Right lobe of liver (tissue), 4 donors: ENCODE measurements at regions not wholly inside any gene's neighbourhood (a gene's known extent, or its start where the extent isn't known, plus 50 kb on each side); places are given as distances from the start of the nearest gene placed in this dataset.

Experiments
- CTCF ChIP-seq, 4 donors: fragments of 200-600 bp in 3 of 4; fragments of 450-650 bp in 1 of 4; IDR thresholded peaks; one replicate each; pipeline versions ENCODE4 v1.5.1 to v1.8.0; 2016 to 2022; ENCODE audit warnings: antibody characterized with exemption in 4 of 4, mild to moderate bottlenecking in 2 of 4
- POLR2A ChIP-seq: fragments of 450-650 bp; IDR thresholded peaks from one replicate; pipeline ENCODE4 v1.6.1; 2017; ENCODE audit warnings: antibody characterized with exemption, mild to moderate bottlenecking
- donor health status: DM: no; HTN: no; CAD: no.
- donor health status: DM: no; HTN: no; CAD: no.
- donor health status: DM: no; HTN: yes; CAD: no.

- TF ChIP-seq POLR2A (no peak), CTCF (IDR thresholded peaks at IDR 0.05) (no peak)
Measured at GRCh38 chr20:29314294-29314693, 1943.2 kb upstream of the DEFB115 start.
